Spleen (tissue), 11 donors: ENCODE measurements at regions not wholly inside any gene's neighbourhood (a gene's known extent, or its start where the extent isn't known, plus 50 kb on each side); places are given as distances from the start of the nearest gene placed in this dataset.

Experiments
- DNase-seq: peaks from one replicate; pipeline ENCODE4 v3.0.0-alpha.2; 2020
- H3K27ac ChIP-seq, 8 donors: fragments of 200-600 bp; sonication (generic) in 7 of 8; 1 replicate in 4 of 8; 2 replicates in 4 of 8; pipeline versions ENCODE4 v1.5.0 to v1.8.0; 2016 to 2021; ENCODE audit warnings: inconsistent platforms in 4 of 8, mild to moderate bottlenecking in 4 of 8, moderate library complexity in 1 of 8
- H3K27me3 ChIP-seq, 7 donors: fragments of 200-600 bp; sonication (generic) in 6 of 7; replicated peaks in 1 of 7; 1 replicate in 4 of 7; 2 replicates in 3 of 7; pipeline versions ENCODE4 v1.5.0 to v1.8.0; 2016 to 2021; ENCODE audit warnings: inconsistent platforms in 3 of 7, mild to moderate bottlenecking in 1 of 7
- H3K36me3 ChIP-seq, 6 donors: fragments of 200-600 bp; sonication (generic) in 5 of 6; 1 replicate in 4 of 6; 2 replicates in 2 of 6; pipeline versions ENCODE4 v1.5.0 to v1.8.0; 2016 to 2021; ENCODE audit warnings: inconsistent platforms in 2 of 6
- H3K4me1 ChIP-seq, 6 donors: fragments of 200-600 bp; sonication (generic) in 5 of 6; 1 replicate in 3 of 6; 2 replicates in 3 of 6; pipeline versions ENCODE4 v1.5.0 to v1.8.0; 2016 to 2021; ENCODE audit warnings: inconsistent platforms in 3 of 6
- H3K4me3 ChIP-seq, 8 donors: fragments of 200-600 bp; sonication (generic) in 7 of 8; 1 replicate in 4 of 8; 2 replicates in 4 of 8; pipeline versions ENCODE4 v1.5.0 to v1.8.0; 2016 to 2021; ENCODE audit warnings: inconsistent platforms in 4 of 8, mild to moderate bottlenecking in 4 of 8, moderate library complexity in 2 of 8
- H3K9me3 ChIP-seq, 8 donors: fragments of 200-600 bp; sonication (generic) in 7 of 8; 1 replicate in 4 of 8; 2 replicates in 4 of 8; pipeline versions ENCODE4 v1.5.0 to v1.8.0; 2016 to 2021; ENCODE audit warnings: inconsistent platforms in 4 of 8
- CTCF ChIP-seq, 11 experiments: fragments of 200-600 bp in 7 of 11; fragments of 450-650 bp in 4 of 11; sonication (generic) in 4 of 11; IDR thresholded peaks in 8 of 11; conservative IDR thresholded peaks in 3 of 11; 1 replicate in 7 of 11; 2 replicates in 4 of 11; pipeline versions ENCODE4 v1.4.0 to v1.8.0; 2016 to 2021; ENCODE audit warnings: antibody characterized with exemption in 11 of 11, inconsistent platforms in 4 of 11, mild to moderate bottlenecking in 1 of 11
- POLR2A ChIP-seq, 3 donors: fragments of 450-650 bp; IDR thresholded peaks; one replicate each; pipeline ENCODE4 v1.5.1; 2017; ENCODE audit warnings: antibody characterized with exemption in 3 of 3, mild to moderate bottlenecking in 1 of 3
- POLR2AphosphoS5 ChIP-seq, 3 donors: sonication (generic); formaldehyde crosslinking; IDR thresholded peaks; one replicate each; pipeline ENCODE4 v1.5.1; 2017; ENCODE audit warnings: antibody characterized with exemption in 3 of 3
- WGBS, 5 donors: extraction: QIAGEN DNeasy Blood & Tissue Kit in 3 of 5; methylation state at CpG; one replicate each; pipeline versions ENCODE4 v1.1.5 to v1.1.7; 2013 to 2018; 5-methylcytosine and 5-hydroxymethylcytosine counted together
- intact Hi-C: fragments of 100-400 bp; cut with DNase I; formaldehyde crosslinking; loops from one replicate; pipeline ENCODE4 v1.15.0; 2023; ENCODE audit warnings: low total_unique reads
- donor health status: healthy with polysubstance abuse.
- donor health status: DM: no; HTN: no; CAD: no; lungs with moderate emphysema.
- donor health status: DM: no; HTN: no; CAD: no.
- donor health status: Bipolar disorder and iron deficiency.
- donor health status: healthy.
- donor health status: DM: no; HTN: no; CAD: no.
- donor health status: DM: yes; HTN: yes; CAD: no.

GRCh38 chr4:27248829-27249228 lies 388.2 kb downstream of the STIM2 start:
- H3K9me3 ChIP-seq: peaks cover 0 to 9% (median 0%) of the 10 kb centered on the region in 8 donors
- no peak for TF ChIP-seq POLR2AphosphoS5 (IDR thresholded peaks at IDR 0.05)
- TF ChIP-seq CTCF (IDR thresholded peaks at IDR 0.05 in 8 of 11, conservative IDR thresholded peaks at IDR 0.05 in 3 of 11): no peak
- TF ChIP-seq POLR2A (IDR thresholded peaks at IDR 0.05): no peak
- H3K4me3 ChIP-seq: no peak overlapping the region
- intact Hi-C loops: no loop called here
- H3K27ac ChIP-seq: no peak overlapping the region
- no peaks in the 10 kb centered on the region for H3K27me3 ChIP-seq
- H3K36me3 ChIP-seq: no peaks in the 10 kb centered on the region
- WGBS, 5 donors: 60 to 70% (median 64%) methylated on average over 2 of the region's 2 CpGs
- H3K4me1 ChIP-seq: no peaks in the 10 kb centered on the region
- no peak for DNase-seq

GRCh38 chr4:27251771-27252170 lies 391.1 kb downstream of the STIM2 start:
- DNase-seq: no peak
- Histone ChIP-seq H3K36me3 (no peaks in the 10 kb centered on the region), H3K4me1 (no peaks in the 10 kb centered on the region), H3K4me3 (no peak overlapping the region), H3K9me3 (peaks cover 0 to 9% (median 0%) of the 10 kb centered on the region in 8 donors), H3K27ac (no peak overlapping the region), H3K27me3 (no peaks in the 10 kb centered on the region)
- WGBS, 5 donors: 39 to 55% (median 48%) methylated on average over 2 of the region's 2 CpGs
- intact Hi-C loops: no loop called here
- TF ChIP-seq POLR2A (IDR thresholded peaks at IDR 0.05): no peak
- TF ChIP-seq CTCF (IDR thresholded peaks at IDR 0.05 in 8 of 11, conservative IDR thresholded peaks at IDR 0.05 in 3 of 11): no peak
- no peak for TF ChIP-seq POLR2AphosphoS5 (IDR thresholded peaks at IDR 0.05)

- intact Hi-C loops: no loop called here
- TF ChIP-seq POLR2AphosphoS5 (IDR thresholded peaks at IDR 0.05) (no peak), POLR2A (IDR thresholded peaks at IDR 0.05) (no peak), CTCF (IDR thresholded peaks at IDR 0.05 in 8 of 11, conservative IDR thresholded peaks at IDR 0.05 in 3 of 11) (no peak)
- H3K36me3 ChIP-seq: no peaks in the 10 kb centered on the region
- no peaks in the 10 kb centered on the region for H3K9me3 ChIP-seq
- 69 to 81% (median 76%) methylated on average over 7 of the region's 7 CpGs for WGBS, 5 donors
- no peak overlapping the region for H3K27ac ChIP-seq
- H3K4me3 ChIP-seq: no peak overlapping the region
- H3K4me1 ChIP-seq: no peaks in the 10 kb centered on the region
- no peak for DNase-seq
- H3K27me3 ChIP-seq: no peaks in the 10 kb centered on the region
These were observed 406.8 kb downstream of the STIM2 start for GRCh38 chr4:27267339-27267969.

- no peak for TF ChIP-seq POLR2AphosphoS5 (IDR thresholded peaks at IDR 0.05)
- no peak for TF ChIP-seq CTCF (IDR thresholded peaks at IDR 0.05 in 8 of 11, conservative IDR thresholded peaks at IDR 0.05 in 3 of 11)
- TF ChIP-seq POLR2A (IDR thresholded peaks at IDR 0.05): no peak
- Histone ChIP-seq H3K9me3 (no peaks in the 10 kb centered on the region), H3K4me1 (no peaks in the 10 kb centered on the region), H3K27ac (no peak overlapping the region), H3K4me3 (no peak overlapping the region), H3K27me3 (no peaks in the 10 kb centered on the region), H3K36me3 (no peaks in the 10 kb centered on the region)
- 81 to 92% (median 84%) methylated on average over 4 of the region's 4 CpGs for WGBS, 5 donors
- no peak for DNase-seq
- intact Hi-C loops: no loop called here
These were observed 407.3 kb downstream of the STIM2 start for GRCh38 chr4:27267970-27268355.
